K562 (cell line): ENCODE measurements at regions not wholly inside any gene's neighbourhood (a gene's known extent, or its start where the extent isn't known, plus 50 kb on each side); places are given as distances from the start of the nearest gene placed in this dataset.

Source experiments
- ATAC-seq: fragments of 200-7000 bp; cut with Tn5 transposase; 3 replicates; pipeline ENCODE4 v1.9.1; 2020; ENCODE audit warnings: moderate library complexity
- BruUV-seq: library from RNA; stranded (reverse); fragments of 400-500 nt; replicated peaks from 2 replicates; lab custom pipeline; 2021; lab: Mats Ljungman, UMichigan
- CTCF ChIA-PET: fragments of 300-600 bp; formaldehyde crosslinking; extraction: SDS; loops from one replicate; lab custom pipeline; 2021; ENCODE audit warnings: low intra/inter-chr PET ratio; lab: Yijun Ruan, JAX
- POLR2A ChIA-PET: fragments of 300-600, 350-650 bp; sonication (Branson Sonifier 250); formaldehyde crosslinking; extraction: SDS; loops from one replicate; lab custom pipeline; 2021; ENCODE audit warnings: antibody characterized with exemption, inconsistent platforms; lab: Yijun Ruan, JAX
- DNase-seq, 4 experiments: peaks; one replicate each; pipeline versions ENCODE4 v3.0.0 to v3.0.0-alpha.2; 2011 to 2018; ENCODE audit warnings: low spot score in 3 of 4, mixed read lengths in 3 of 4; ENCODE audit errors: extremely low read depth in 1 of 4
- FAIRE-seq: peaks from 2 replicates; lab custom pipeline; 2011; peaks lifted over from hg19 to GRCh38; lab: Jason Lieb, UNC
- H2AFZ ChIP-seq: 2 replicates; pipeline ENCODE4 v1.6.0; 2011; ENCODE audit warnings: low read depth, low read length, control low read depth, inconsistent platforms
- H3K27ac ChIP-seq: fragments of 200-600 bp; 3 replicates; pipeline ENCODE4 v1.8.0; 2011; ENCODE audit warnings: low read depth, mild to moderate bottlenecking, control low read depth, inconsistent platforms, low read length, moderate library complexity, mixed read lengths; ENCODE audit errors: extremely low read depth
- H3K27me3 ChIP-seq, 2 experiments: fragments of 300-600 bp in 1 of 2; 2 replicates in 1 of 2; 3 replicates in 1 of 2; pipeline versions ENCODE4 v1.6.0 to v1.8.0; 2011; ENCODE audit warnings: inconsistent platforms in 2 of 2, low read length in 2 of 2, mild to moderate bottlenecking in 1 of 2, mixed read lengths in 1 of 2, moderate library complexity in 1 of 2; ENCODE audit not compliant: control insufficient read depth in 2 of 2, insufficient read depth in 2 of 2
- H3K36me3 ChIP-seq: fragments of 300-600 bp; 3 replicates; pipeline ENCODE4 v1.8.0; 2011; ENCODE audit warnings: mild to moderate bottlenecking, low read length, inconsistent platforms; ENCODE audit not compliant: control insufficient read depth, insufficient read depth
- H3K4me1 ChIP-seq, 2 experiments: fragments of 200-600 bp in 1 of 2; replicated peaks in 1 of 2; 2 replicates in 1 of 2; 3 replicates in 1 of 2; pipeline versions ENCODE4 v1.5.1 to v1.8.0; 2011; ENCODE audit warnings: inconsistent platforms in 2 of 2, low read length in 2 of 2, mild to moderate bottlenecking in 1 of 2, mixed read lengths in 1 of 2, moderate library complexity in 1 of 2; ENCODE audit not compliant: control insufficient read depth in 2 of 2, insufficient read depth in 2 of 2
- H3K4me2 ChIP-seq: 2 replicates; pipeline ENCODE4 v1.6.1; 2011; ENCODE audit warnings: low read length, control low read depth, inconsistent platforms, mixed read lengths; ENCODE audit not compliant: insufficient read depth
- H3K4me3 ChIP-seq: fragments of 200-600 bp; sonication (generic), shearing (Covaris generic); 2 replicates; pipeline ENCODE4 v1.5.1; 2016; ENCODE audit warnings: control low read depth, inconsistent platforms
- H3K79me2 ChIP-seq: fragments of 200-600 bp; 3 replicates; pipeline ENCODE4 v1.8.0; 2011; ENCODE audit warnings: low read length, inconsistent platforms; ENCODE audit not compliant: control insufficient read depth, insufficient read depth
- H3K9ac ChIP-seq, 2 experiments: 2 replicates each; pipeline versions ENCODE4 v1.6.0 to v1.6.1; 2011; ENCODE audit warnings: low read depth in 2 of 2, low read length in 2 of 2, control low read depth in 1 of 2, inconsistent platforms in 1 of 2, mild to moderate bottlenecking in 1 of 2, mixed read lengths in 1 of 2; ENCODE audit not compliant: insufficient read depth in 1 of 2
- H3K9me1 ChIP-seq: one replicate; pipeline ENCODE4 v1.6.0; 2011; ENCODE audit warnings: inconsistent platforms, mild to moderate bottlenecking, low read length, moderate library complexity; ENCODE audit not compliant: control insufficient read depth, insufficient read depth
- H3K9me3 ChIP-seq: replicated peaks from 2 replicates; pipeline ENCODE4 v1.5.1; 2011; ENCODE audit warnings: low read depth, low read length, inconsistent platforms; ENCODE audit not compliant: control insufficient read depth, insufficient read depth
- H4K20me1 ChIP-seq: replicated peaks from 2 replicates; pipeline ENCODE4 v1.6.1; 2011; ENCODE audit warnings: low read length, inconsistent platforms, mixed read lengths; ENCODE audit not compliant: control insufficient read depth, insufficient read depth
- ATF1 ChIP-seq, 2 experiments: fragments of 450-650 bp in 1 of 2; IDR thresholded peaks; 2 replicates each; pipeline ENCODE4 v1.6.1; 2016; ENCODE audit warnings: missing compliant biosample characterization in 1 of 2, missing genetic modification characterization in 1 of 2
- CBX2 ChIP-seq: fragments of 200-600 bp; sonication (generic); IDR thresholded peaks from one replicate; pipeline ENCODE4 v1.6.1; 2012; ENCODE audit warnings: mild to moderate bottlenecking, low read length, inconsistent platforms; ENCODE audit not compliant: insufficient read depth, poor library complexity, severe bottlenecking
- ETV1 ChIP-seq: fragments of 450-650 bp; conservative IDR thresholded peaks from 2 replicates; pipeline ENCODE4 v1.6.1; 2016; ENCODE audit warnings: missing genetic modification characterization, control low read depth, low read depth, missing compliant biosample characterization
- GATA2 ChIP-seq: sonication (generic); formaldehyde crosslinking; IDR thresholded peaks from 2 replicates; pipeline ENCODE4 v1.4.0; 2020; ENCODE audit warnings: mild to moderate bottlenecking, missing genetic modification reagents
- HOMEZ ChIP-seq: fragments of 250-450 bp; sonication (Bioruptor Pico); IDR thresholded peaks from 2 replicates; pipeline ENCODE4 v1.4.0; 2020; ENCODE audit warnings: mild to moderate bottlenecking, moderate library complexity
- JUN ChIP-seq, 2 experiments: sonication (generic) in 1 of 2; formaldehyde crosslinking in 1 of 2; IDR thresholded peaks; 2 replicates each; pipeline versions ENCODE4 v1.6.1 to v1.8.0; 2012 to 2022; ENCODE audit warnings: borderline replicate concordance in 2 of 2, mild to moderate bottlenecking in 2 of 2, improper control_type of control experiment in 1 of 2, low read depth in 1 of 2, low read length in 1 of 2, missing genetic modification reagents in 1 of 2
- MEIS2 ChIP-seq: fragments of 450-650 bp; IDR thresholded peaks from 2 replicates; pipeline ENCODE4 v1.6.1; 2014; ENCODE audit warnings: mild to moderate bottlenecking; ENCODE audit not compliant: partially characterized antibody
- MITF ChIP-seq: IDR thresholded peaks from 2 replicates; pipeline ENCODE4 v1.6.1; 2014; ENCODE audit warnings: antibody characterized with exemption
- SMARCA5 ChIP-seq: fragments of 450-650 bp; IDR thresholded peaks from 2 replicates; pipeline ENCODE4 v1.6.1; 2016
- STAT5B ChIP-seq: fragments of 250-450 bp; sonication (Bioruptor Pico); IDR thresholded peaks from 2 replicates; pipeline ENCODE4 v1.8.0; 2021; ENCODE audit warnings: mild to moderate bottlenecking, inconsistent platforms
- TARDBP ChIP-seq: fragments of 450-650 bp; IDR thresholded peaks from 2 replicates; pipeline ENCODE4 v1.6.1; 2016
- ZBTB43 ChIP-seq: sonication (generic); formaldehyde crosslinking; IDR thresholded peaks from 2 replicates; pipeline ENCODE4 v1.8.0; 2023; ENCODE audit warnings: mild to moderate bottlenecking, missing genetic modification reagents
- ZBTB8A ChIP-seq: fragments of 450-650 bp; IDR thresholded peaks from 2 replicates; pipeline ENCODE4 v1.6.1; 2018; ENCODE audit warnings: mild to moderate bottlenecking, moderate library complexity; ENCODE audit not compliant: partially characterized antibody
- ZKSCAN8 ChIP-seq: fragments of 200-800 bp; sonication (Bioruptor generic); IDR thresholded peaks from 2 replicates; pipeline ENCODE4 v1.6.1; 2016; ENCODE audit warnings: missing genetic modification characterization, missing compliant biosample characterization
- ZNF695 ChIP-seq: fragments of 450-650 bp; formaldehyde crosslinking; IDR thresholded peaks from 2 replicates; pipeline ENCODE4 v1.4.0; 2020; ENCODE audit warnings: mild to moderate bottlenecking, moderate library complexity
- WGBS: fragments of 100-300 bp; shearing (Covaris generic); methylation state at CpG from one replicate; pipeline ENCODE4 v1.1.6; 2016; ENCODE audit warnings: low coverage, mixed read lengths; ENCODE audit not compliant: insufficient coverage; ENCODE audit errors: missing lambda C conversion rate; 5-methylcytosine and 5-hydroxymethylcytosine counted together
- in situ Hi-C: fragments of 300-500 bp; cut with MboI; formaldehyde crosslinking; loops from 4 replicates; pipeline ENCODE4 v1.15.0; 2018; ENCODE audit warnings: inconsistent platforms, mixed read lengths
- intact Hi-C: fragments of 100-400 bp; cut with micrococcal nuclease; formaldehyde crosslinking; loops from 2 replicates; pipeline ENCODE4 v1.14.2; 2022

GRCh38 chr2:21667638-21668037, 543.9 kb downstream of the TDRD15 start:
- no peak for DNase-seq
- Histone ChIP-seq H4K20me1 (no peaks in the 10 kb centered on the region), H3K4me2 (no peak overlapping the region), H3K9me3 (no peaks in the 10 kb centered on the region), H3K79me2 (no peaks in the 10 kb centered on the region), H3K9me1 (no peaks in the 10 kb centered on the region), H3K9ac (no peak overlapping the region), H3K4me3 (no peak overlapping the region), H2AFZ (no peak overlapping the region), H3K4me1 (no peaks in the 10 kb centered on the region), H3K36me3 (no peaks in the 10 kb centered on the region), H3K27ac (no peak overlapping the region), H3K27me3 (no peaks in the 10 kb centered on the region)
- no peak for TF ChIP-seq HOMEZ (CRISPR knock-in tag)
- TF ChIP-seq MITF = no peak
- TF ChIP-seq CBX2 = no peak
- no peak for TF ChIP-seq MEIS2
- no peak for TF ChIP-seq SMARCA5
- no peak for TF ChIP-seq STAT5B (CRISPR knock-in tag)
- no peak for TF ChIP-seq ZNF695
- TF ChIP-seq ZBTB43 (CRISPR knock-in tag) = no peak
- no peak for TF ChIP-seq ZKSCAN8
- TF ChIP-seq JUN (IDR thresholded peaks at IDR 0.05; ENCODE audit: borderline replicate concordance, low read depth, low read length) = no peak
- TF ChIP-seq JUN (CRISPR knock-in tag; IDR thresholded peaks at IDR 0.05; ENCODE audit: borderline replicate concordance) = no peak
- no peak for TF ChIP-seq TARDBP
- no peak for TF ChIP-seq GATA2 (CRISPR knock-in tag)
- TF ChIP-seq ETV1 (tag) = no peak
- no peak for TF ChIP-seq ZBTB8A
- TF ChIP-seq ATF1 (CRISPR knock-in tag; IDR thresholded peaks at IDR 0.05) = no peak
- TF ChIP-seq ATF1 (tag; IDR thresholded peaks at IDR 0.05) = no peak
- intact Hi-C loops = no loop called here
- FAIRE-seq = no peak
- in situ Hi-C loops = no loop called here
- no peak for ATAC-seq
- WGBS = 0% methylated on average over 5 of the region's 5 CpGs
- BruUV-seq = no TSS peak
- ChIA-PET POLR2A (no interaction called here), CTCF (no interaction called here)
